Lower lobe of right lung (tissue), 2 donors: ENCODE measurements at regions not wholly inside any gene's neighbourhood (a gene's known extent, or its start where the extent isn't known, plus 50 kb on each side); places are given as distances from the start of the nearest gene placed in this dataset.

Experiments
- ATAC-seq, 2 donors: fragments of 200-7000 bp; cut with Tn5 transposase; one replicate each; pipeline ENCODE4 v1.9.1; 2020 to 2022; ENCODE audit warnings: mild to moderate bottlenecking in 2 of 2, moderate library complexity in 2 of 2
- DNase-seq: peaks from one replicate; pipeline ENCODE4 v3.0.0-alpha.2; 2020
- H3K27ac ChIP-seq: fragments of 200-600 bp; one replicate; pipeline ENCODE4 v1.8.0; 2022
- H3K27me3 ChIP-seq: fragments of 200-600 bp; one replicate; pipeline ENCODE4 v1.8.0; 2022; ENCODE audit warnings: low read depth
- H3K36me3 ChIP-seq: fragments of 200-600 bp; one replicate; pipeline ENCODE4 v1.8.0; 2022; ENCODE audit warnings: mild to moderate bottlenecking
- H3K4me1 ChIP-seq: fragments of 200-600 bp; one replicate; pipeline ENCODE4 v1.8.0; 2022
- H3K4me3 ChIP-seq: fragments of 200-600 bp; one replicate; pipeline ENCODE4 v1.8.0; 2022; ENCODE audit warnings: mild to moderate bottlenecking
- H3K9me3 ChIP-seq: fragments of 200-600 bp; one replicate; pipeline ENCODE4 v1.8.0; 2022
- CTCF ChIP-seq: fragments of 200-600 bp; IDR thresholded peaks from one replicate; pipeline ENCODE4 v1.8.0; 2022; ENCODE audit warnings: antibody characterized with exemption, mild to moderate bottlenecking
- intact Hi-C: fragments of 100-400 bp; cut with DNase I; formaldehyde crosslinking; loops from one replicate; pipeline ENCODE4 v1.11.0; 2022
- donor health status: DM: no; HTN: yes; CAD: no; lungs with severe emphysema.

GRCh38 chr17:34502426-34502825 is 77.0 kb upstream of the TMEM132E start:
- no peak overlapping the region for H3K27ac ChIP-seq
- peaks cover 6% of the 10 kb centered on the region for H3K4me1 ChIP-seq
- no peak for ATAC-seq
- H3K36me3 ChIP-seq = no peaks in the 10 kb centered on the region
- H3K27me3 ChIP-seq = peaks cover 27% of the 10 kb centered on the region
- no peak for TF ChIP-seq CTCF
- H3K9me3 ChIP-seq = no peaks in the 10 kb centered on the region
- DNase-seq = no peak
- intact Hi-C loops = no loop called here
- H3K4me3 ChIP-seq = no peak overlapping the region

- intact Hi-C loops = no loop called here
- Histone ChIP-seq H3K4me3 (no peak overlapping the region), H3K27me3 (peaks cover 16% of the 10 kb centered on the region), H3K9me3 (no peaks in the 10 kb centered on the region), H3K4me1 (peaks cover 6% of the 10 kb centered on the region), H3K27ac (no peak overlapping the region), H3K36me3 (no peaks in the 10 kb centered on the region)
- ATAC-seq (no peak), DNase-seq (no peak)
- no peak for TF ChIP-seq CTCF
These were observed 79.8 kb upstream of the TMEM132E start for GRCh38 chr17:34499576-34499975.

- intact Hi-C loops = no loop called here
- peaks cover 3% of the 10 kb centered on the region for H3K27me3 ChIP-seq
- no peak overlapping the region for H3K4me3 ChIP-seq
- no peaks in the 10 kb centered on the region for H3K9me3 ChIP-seq
- H3K4me1 ChIP-seq = no peaks in the 10 kb centered on the region
- TF ChIP-seq CTCF = no peak
- DNase-seq (no peak), ATAC-seq (no peak)
- H3K36me3 ChIP-seq = no peaks in the 10 kb centered on the region
- H3K27ac ChIP-seq = no peak overlapping the region
These were observed 85.5 kb upstream of the TMEM132E start for GRCh38 chr17:34493917-34494316.

- no peak for DNase-seq
These were observed 91.8 kb upstream of the TMEM132E start for GRCh38 chr17:34487626-34488025.

GRCh38 chr17:34486761-34487160 is 92.6 kb upstream of the TMEM132E start:
- intact Hi-C loops = no loop called here
- TF ChIP-seq CTCF = no peak
- H3K27ac ChIP-seq = no peak overlapping the region
- H3K9me3 ChIP-seq = no peaks in the 10 kb centered on the region
- H3K4me1 ChIP-seq = no peaks in the 10 kb centered on the region
- H3K36me3 ChIP-seq = no peaks in the 10 kb centered on the region
- no peak for DNase-seq
- H3K4me3 ChIP-seq = no peak overlapping the region
- peaks cover 29% of the 10 kb centered on the region for H3K27me3 ChIP-seq
- ATAC-seq = no peak

More at GRCh38 chr17:34487626-34488025, 91.8 kb upstream of the TMEM132E start:
- peaks cover 21% of the 10 kb centered on the region for H3K27me3 ChIP-seq
- H3K4me3 ChIP-seq = no peak overlapping the region
- intact Hi-C loops = no loop called here
- no peak for ATAC-seq
- no peaks in the 10 kb centered on the region for H3K4me1 ChIP-seq
- TF ChIP-seq CTCF = no peak
- no peak overlapping the region for H3K27ac ChIP-seq
- H3K9me3 ChIP-seq = no peaks in the 10 kb centered on the region
- H3K36me3 ChIP-seq = no peaks in the 10 kb centered on the region

GRCh38 chr17:34485999-34486398 is 93.4 kb upstream of the TMEM132E start:
- peak in 1 of 2 donors; percentile 27 for ATAC-seq
- no peak for DNase-seq
- H3K9me3 ChIP-seq = no peaks in the 10 kb centered on the region
- H3K36me3 ChIP-seq = no peaks in the 10 kb centered on the region
- H3K27ac ChIP-seq = no peak overlapping the region
- H3K27me3 ChIP-seq = peaks cover 36% of the 10 kb centered on the region
- no peaks in the 10 kb centered on the region for H3K4me1 ChIP-seq
- no peak overlapping the region for H3K4me3 ChIP-seq
- TF ChIP-seq CTCF = no peak
- intact Hi-C loops = no loop called here
